ENCODE measurements at regions not wholly inside any gene's neighbourhood (a gene's known extent, or its start where the extent isn't known, plus 50 kb on each side); places are given as distances from the start of the nearest gene placed in this dataset.

- DNase-seq: no peak
Measured at GRCh38 chr6:43980004-43980795, 147.1 kb downstream of the MRPL14 start.

DNA sequence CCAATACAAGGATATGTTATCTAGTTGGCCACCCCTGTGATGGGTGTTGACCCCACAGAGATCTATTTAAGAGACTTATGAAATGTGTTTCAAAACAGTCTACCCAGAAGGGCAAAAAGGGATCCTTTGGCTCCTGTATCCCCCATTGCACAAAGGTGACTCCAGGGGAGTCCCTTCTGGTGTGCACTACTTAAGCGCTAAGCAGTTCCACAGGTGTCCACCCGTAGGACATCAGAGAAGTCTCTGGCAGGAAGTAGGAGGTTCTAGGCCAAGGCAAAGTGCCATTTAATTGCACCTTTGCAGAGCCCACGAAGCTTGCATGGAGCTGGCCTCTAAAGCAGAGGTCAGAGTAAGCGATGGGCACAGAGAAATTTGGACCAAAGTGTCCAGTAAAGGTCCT lies 147.7 kb downstream of the MRPL14 start:
- DNase-seq: no peak

- DNase-seq: no peak
Measured at GRCh38 chr6:43978473-43979346, 148.5 kb downstream of the MRPL14 start.

DNA sequence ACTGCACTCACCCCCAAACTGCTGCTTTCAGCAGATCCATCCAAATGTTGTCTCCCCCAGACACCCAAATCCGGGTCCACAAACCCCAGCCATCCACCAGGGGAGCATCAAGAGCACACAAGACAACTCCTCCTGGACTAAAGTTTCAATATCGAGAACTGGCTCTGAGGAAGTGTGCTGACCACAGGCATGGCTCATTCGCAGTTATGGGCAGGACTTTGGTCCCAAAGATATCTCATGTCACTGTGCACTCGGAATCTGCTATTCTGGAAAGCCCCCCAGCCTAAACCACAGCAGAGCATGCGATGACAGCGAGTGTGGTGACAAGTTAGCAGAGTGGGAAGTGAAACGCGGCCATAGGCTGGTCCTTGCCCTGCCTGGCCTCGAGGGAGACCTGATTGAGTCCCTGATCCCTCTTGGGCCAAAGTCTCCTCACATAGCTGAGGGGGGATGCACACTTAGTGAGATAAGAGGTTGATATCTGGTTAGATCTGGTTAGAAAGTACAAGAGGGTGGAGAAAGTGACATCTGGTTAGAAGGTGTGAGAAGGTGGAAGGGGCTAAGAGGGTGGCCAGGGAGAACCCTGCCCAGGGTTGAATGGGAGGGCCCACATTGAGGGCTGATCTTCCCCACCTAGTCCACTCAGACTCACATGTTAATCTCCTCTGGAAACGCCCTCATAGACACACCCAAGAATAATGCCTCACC lies 149.7 kb downstream of the MRPL14 start:
- no peak for DNase-seq

GRCh38 chr6:43976706-43977403 lies 150.4 kb downstream of the MRPL14 start:
- DNase-seq: no peak

GRCh38 chr6:43974643-43975230 lies 152.5 kb downstream of the MRPL14 start:
- DNase-seq: no peak

DNA sequence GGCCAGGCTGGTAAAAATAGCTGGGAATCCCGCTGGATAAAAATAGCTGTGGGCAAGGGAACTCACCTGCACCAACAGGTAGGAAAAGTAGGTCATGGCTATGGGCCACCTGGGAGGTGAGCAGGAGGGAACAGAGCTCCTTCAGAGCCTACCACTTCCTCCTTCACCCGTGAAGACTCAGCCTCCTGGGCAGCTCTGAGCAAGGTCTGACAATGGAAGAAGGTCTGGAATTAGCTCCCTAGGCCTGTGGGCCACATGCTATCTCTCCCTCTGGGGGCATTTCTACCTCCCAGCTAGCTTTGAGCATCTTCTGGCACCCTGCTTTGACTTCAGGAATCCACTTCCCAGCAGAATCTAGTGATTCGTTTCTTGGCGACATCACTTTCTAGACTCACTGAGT lies 153.9 kb downstream of the MRPL14 start:
- DNase-seq: no peak

DNA sequence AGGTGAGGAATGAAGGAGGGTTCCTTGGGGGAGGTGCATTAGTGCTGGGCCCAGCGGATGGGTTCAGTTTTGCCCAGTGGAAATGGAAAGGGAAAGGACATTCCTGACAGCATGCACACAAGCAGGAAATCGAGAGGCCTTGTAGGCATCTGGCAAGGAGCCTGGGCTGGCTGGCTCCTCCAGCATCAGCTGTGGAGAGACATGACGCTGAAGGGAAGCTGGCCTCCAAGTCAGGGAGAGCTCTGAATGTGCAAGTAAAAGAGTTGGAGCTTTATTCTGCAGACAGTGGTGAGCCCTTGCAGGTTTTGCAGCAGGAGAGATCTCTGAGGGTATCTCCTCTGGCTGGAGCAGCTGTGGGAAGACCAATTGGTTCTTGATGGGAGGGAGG lies 154.3 kb downstream of the MRPL14 start:
- DNase-seq: no peak

- no peak for DNase-seq
Measured at GRCh38 chr6:43972179-43972912, 154.9 kb downstream of the MRPL14 start.

- DNase-seq: no peak
Measured at GRCh38 chr6:43971776-43972126, 155.5 kb downstream of the MRPL14 start.

GRCh38 chr6:43970913-43971775 lies 156.1 kb downstream of the MRPL14 start:
- no peak for DNase-seq

DNA sequence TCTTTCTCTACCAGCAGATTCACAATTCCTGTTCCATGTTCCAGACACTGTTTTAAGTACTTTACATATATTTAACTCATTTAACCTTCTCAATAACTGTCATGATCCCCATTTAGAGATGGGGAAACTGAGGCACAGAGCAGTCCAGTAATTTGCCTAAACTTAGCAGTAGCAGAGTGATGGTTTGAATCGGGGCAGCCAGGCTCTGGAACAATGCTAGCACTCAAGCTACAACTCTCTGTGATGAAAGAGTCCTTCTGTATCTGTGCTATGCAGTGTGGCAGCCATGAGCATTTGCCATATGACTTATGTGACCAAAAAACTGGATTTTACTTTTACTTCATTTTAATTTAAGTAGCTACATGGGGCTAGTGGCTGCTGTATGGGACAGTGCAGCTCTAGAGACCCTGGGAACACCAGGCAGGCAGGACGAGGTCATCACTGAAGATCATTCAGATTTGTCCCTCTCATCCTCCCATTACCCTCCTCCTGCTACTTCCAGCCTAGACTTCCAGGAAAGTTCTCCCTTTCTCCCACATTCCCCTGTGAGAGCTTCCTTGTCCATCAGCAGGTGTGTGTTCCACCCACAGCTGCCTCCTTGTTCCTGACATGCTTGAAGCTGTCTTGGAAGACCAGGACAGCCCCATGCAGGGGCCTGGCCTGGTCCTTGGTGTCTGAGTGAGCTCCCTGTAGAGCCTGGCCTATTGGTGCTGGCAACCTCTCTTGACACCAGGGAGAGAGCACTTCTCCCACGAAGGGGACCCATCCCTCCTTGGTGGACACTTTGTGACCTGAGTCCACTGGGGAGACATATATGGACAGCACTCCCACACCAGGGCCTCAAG lies 157.0 kb downstream of the MRPL14 start:
- no peak for DNase-seq

DNA sequence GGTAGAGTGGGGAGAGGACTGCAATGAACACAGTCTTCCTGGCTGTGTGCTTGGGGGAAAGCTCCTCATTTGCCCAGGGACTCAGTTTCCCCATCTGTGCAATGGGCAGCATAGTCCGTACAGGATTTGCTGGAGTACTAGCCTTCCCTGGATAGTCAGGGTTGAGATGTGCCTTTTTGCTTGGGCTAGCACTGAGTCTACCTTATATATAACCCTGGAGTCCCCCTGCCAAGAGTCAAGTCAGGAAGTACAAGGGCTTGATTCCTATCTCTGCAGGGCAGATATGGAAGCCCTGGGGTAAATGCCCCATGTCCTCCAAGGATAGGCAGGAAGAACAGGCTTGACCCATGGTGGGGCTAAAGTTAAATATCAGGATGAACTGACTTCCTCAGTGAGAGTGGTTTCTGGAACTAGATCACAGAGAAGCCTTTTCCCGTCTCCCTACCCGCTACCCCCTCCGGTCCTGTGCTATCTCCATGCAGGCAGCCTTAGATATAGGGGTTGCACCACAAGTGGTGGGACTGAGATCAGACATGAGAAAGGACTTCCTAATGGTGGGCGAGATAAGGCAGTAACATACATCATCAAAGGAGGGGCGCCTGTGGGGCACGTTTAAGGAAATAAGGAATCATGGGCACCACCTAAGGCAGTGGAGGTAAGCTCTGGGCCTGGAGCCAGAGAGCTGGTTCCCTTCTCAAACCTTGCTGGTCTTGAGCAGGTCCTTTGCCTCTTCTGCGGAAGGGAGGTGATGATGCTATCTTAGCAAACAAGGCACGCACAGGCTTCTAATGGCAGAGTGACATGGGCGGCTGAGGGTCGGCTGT lies 157.9 kb downstream of the MRPL14 start:
- no peak for DNase-seq

- DNase-seq: no peak
Measured at GRCh38 chr6:43968110-43968965, 158.9 kb downstream of the MRPL14 start.

- DNase-seq: no peak
Measured at GRCh38 chr6:43967719-43968091, 159.5 kb downstream of the MRPL14 start.

- no peak for DNase-seq
Measured at GRCh38 chr6:43966853-43967718, 160.2 kb downstream of the MRPL14 start.

GRCh38 chr6:43966374-43966658 lies 160.9 kb downstream of the MRPL14 start:
- no peak for DNase-seq

Data from NCI-H1105 (cell line).